PFSK-1 (cell line): ENCODE measurements at regions not wholly inside any gene's neighbourhood (a gene's known extent, or its start where the extent isn't known, plus 50 kb on each side); places are given as distances from the start of the nearest gene placed in this dataset.

Experiments
- FOXP2 ChIP-seq: optimal IDR thresholded peaks from 2 replicates; pipeline ENCODE3; 2011; ENCODE audit warnings: borderline replicate concordance, control low read depth, inconsistent platforms; ENCODE audit not compliant: insufficient read depth; ENCODE audit errors: extremely low read length, extremely low read depth
- POLR2AphosphoS5 ChIP-seq: IDR thresholded peaks from 2 replicates; pipeline ENCODE4 v1.6.1; 2012; ENCODE audit warnings: low read depth, mild to moderate bottlenecking, control low read depth, low read length, moderate library complexity
- REST ChIP-seq, 2 experiments: IDR thresholded peaks; 2 replicates each; pipeline versions ENCODE4 v1.6.1 to v1.8.0; 2011 to 2012; ENCODE audit warnings: low read depth in 2 of 2, low read length in 2 of 2, control low read depth in 1 of 2, inconsistent platforms in 1 of 2, mild to moderate bottlenecking in 1 of 2, moderate library complexity in 1 of 2; ENCODE audit not compliant: insufficient read depth in 1 of 2
- SIN3A ChIP-seq: IDR thresholded peaks from 2 replicates; pipeline ENCODE4 v1.6.1; 2012; ENCODE audit warnings: mild to moderate bottlenecking, low read length, moderate library complexity, borderline replicate concordance; ENCODE audit not compliant: insufficient read depth
- TAF1 ChIP-seq: IDR thresholded peaks from 2 replicates; pipeline ENCODE4 v1.6.1; 2012; ENCODE audit warnings: low read length, control low read depth, borderline replicate concordance; ENCODE audit not compliant: insufficient read depth

GRCh38 chr1:244964112-244964971 is 100.0 kb upstream of the HNRNPU start:
- TF ChIP-seq TAF1 (no peak), POLR2AphosphoS5 (no peak), FOXP2 (no peak), SIN3A (no peak), REST (IDR thresholded peaks at IDR 0.05; ENCODE audit: insufficient read depth in 1 of 2, low read depth in 2 of 2, low read length in 2 of 2) (no peak)

DNA sequence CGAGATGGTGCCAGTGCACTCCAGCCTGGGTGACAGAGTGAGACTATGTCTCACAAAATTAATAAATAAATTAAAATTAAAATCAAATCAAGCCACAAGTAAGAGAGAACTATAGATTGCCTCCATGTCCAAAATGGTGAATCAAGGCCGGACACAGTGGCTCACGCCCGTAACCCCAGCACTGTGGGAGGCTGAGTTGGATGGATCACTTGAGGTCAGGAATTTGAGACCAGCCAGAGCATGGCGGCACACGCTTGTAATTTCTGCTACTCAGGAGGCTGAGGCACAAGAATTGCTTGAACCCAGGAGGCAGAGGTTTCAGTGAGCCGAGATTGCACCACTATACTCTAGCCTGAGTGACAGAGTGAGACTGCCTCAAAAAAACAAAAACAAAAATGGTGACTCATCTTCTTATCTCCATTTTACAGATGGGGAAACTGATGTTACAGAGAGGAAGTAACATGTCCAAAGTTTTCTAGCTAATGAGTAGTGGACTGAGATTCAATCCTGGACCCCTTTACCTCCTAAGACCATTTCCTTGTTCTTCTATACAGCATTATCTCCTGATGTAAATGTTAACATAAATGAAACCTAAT is 99.0 kb upstream of the HNRNPU start:
- no peak for TF ChIP-seq SIN3A
- TF ChIP-seq TAF1, result no peak
- TF ChIP-seq REST (IDR thresholded peaks at IDR 0.05; ENCODE audit: insufficient read depth in 1 of 2, low read depth in 2 of 2, low read length in 2 of 2), result no peak
- TF ChIP-seq FOXP2, result no peak
- no peak for TF ChIP-seq POLR2AphosphoS5

DNA sequence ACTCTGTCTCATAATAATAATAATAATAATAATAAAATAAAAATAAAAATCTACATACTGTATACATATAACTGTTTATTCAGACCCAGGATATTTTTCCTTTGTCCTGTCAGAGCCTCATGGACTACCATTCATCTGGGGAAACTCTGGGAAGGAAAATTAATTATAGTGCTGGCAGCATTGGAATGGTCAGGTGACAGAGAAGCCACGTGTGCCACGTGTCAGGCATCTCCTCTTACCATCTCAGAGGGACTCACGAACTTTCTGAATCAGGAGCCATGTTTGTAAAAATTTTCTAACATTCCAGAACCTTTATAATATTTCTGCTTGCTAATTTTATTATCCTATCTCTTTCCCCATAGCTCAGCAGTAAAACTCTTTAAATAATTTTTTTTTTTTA is 97.8 kb upstream of the HNRNPU start:
- TF ChIP-seq POLR2AphosphoS5, result no peak
- TF ChIP-seq FOXP2, result no peak

- TF ChIP-seq POLR2AphosphoS5 (no peak), SIN3A (no peak), TAF1 (no peak), REST (IDR thresholded peaks at IDR 0.05; ENCODE audit: insufficient read depth in 1 of 2, low read depth in 2 of 2, low read length in 2 of 2) (no peak), FOXP2 (no peak)
These were observed 96.6 kb upstream of the HNRNPU start for GRCh38 chr1:244960904-244961303.

GRCh38 chr1:244958593-244958992 is 94.2 kb upstream of the HNRNPU start:
- TF ChIP-seq SIN3A (no peak), REST (IDR thresholded peaks at IDR 0.05; ENCODE audit: insufficient read depth in 1 of 2, low read depth in 2 of 2, low read length in 2 of 2) (no peak), FOXP2 (no peak), POLR2AphosphoS5 (no peak), TAF1 (no peak)
